Astrocyte (in vitro differentiated cells and primary cell): ENCODE measurements at regions not wholly inside any gene's neighbourhood (a gene's known extent, or its start where the extent isn't known, plus 50 kb on each side); places are given as distances from the start of the nearest gene placed in this dataset.

ENCODE experiments used
- CTCF ChIP-seq: IDR thresholded peaks from 2 replicates; pipeline ENCODE4 v1.5.1; 2011; ENCODE audit warnings: low read depth, mild to moderate bottlenecking, inconsistent platforms, low read length, moderate library complexity; ENCODE audit not compliant: insufficient read depth
- EZH2 ChIP-seq: IDR thresholded peaks from 2 replicates; pipeline ENCODE4 v1.6.1; 2012; ENCODE audit warnings: mild to moderate bottlenecking, low read length, inconsistent platforms; ENCODE audit not compliant: insufficient read depth

GRCh38 chr21:38643404-38644023 is 145.2 kb upstream of the ERG start:
- TF ChIP-seq EZH2 (no peak), CTCF (no peak)
